Spleen (tissue), 11 donors: ENCODE measurements at regions not wholly inside any gene's neighbourhood (a gene's known extent, or its start where the extent isn't known, plus 50 kb on each side); places are given as distances from the start of the nearest gene placed in this dataset.

Experiments
- DNase-seq: peaks from one replicate; pipeline ENCODE4 v3.0.0-alpha.2; 2020
- H3K27ac ChIP-seq, 8 donors: fragments of 200-600 bp; sonication (generic) in 7 of 8; 1 replicate in 4 of 8; 2 replicates in 4 of 8; pipeline versions ENCODE4 v1.5.0 to v1.8.0; 2016 to 2021; ENCODE audit warnings: inconsistent platforms in 4 of 8, mild to moderate bottlenecking in 4 of 8, moderate library complexity in 1 of 8
- H3K27me3 ChIP-seq, 7 donors: fragments of 200-600 bp; sonication (generic) in 6 of 7; replicated peaks in 1 of 7; 1 replicate in 4 of 7; 2 replicates in 3 of 7; pipeline versions ENCODE4 v1.5.0 to v1.8.0; 2016 to 2021; ENCODE audit warnings: inconsistent platforms in 3 of 7, mild to moderate bottlenecking in 1 of 7
- H3K36me3 ChIP-seq, 6 donors: fragments of 200-600 bp; sonication (generic) in 5 of 6; 1 replicate in 4 of 6; 2 replicates in 2 of 6; pipeline versions ENCODE4 v1.5.0 to v1.8.0; 2016 to 2021; ENCODE audit warnings: inconsistent platforms in 2 of 6
- H3K4me1 ChIP-seq, 6 donors: fragments of 200-600 bp; sonication (generic) in 5 of 6; 1 replicate in 3 of 6; 2 replicates in 3 of 6; pipeline versions ENCODE4 v1.5.0 to v1.8.0; 2016 to 2021; ENCODE audit warnings: inconsistent platforms in 3 of 6
- H3K4me3 ChIP-seq, 8 donors: fragments of 200-600 bp; sonication (generic) in 7 of 8; 1 replicate in 4 of 8; 2 replicates in 4 of 8; pipeline versions ENCODE4 v1.5.0 to v1.8.0; 2016 to 2021; ENCODE audit warnings: inconsistent platforms in 4 of 8, mild to moderate bottlenecking in 4 of 8, moderate library complexity in 2 of 8
- H3K9me3 ChIP-seq, 8 donors: fragments of 200-600 bp; sonication (generic) in 7 of 8; 1 replicate in 4 of 8; 2 replicates in 4 of 8; pipeline versions ENCODE4 v1.5.0 to v1.8.0; 2016 to 2021; ENCODE audit warnings: inconsistent platforms in 4 of 8
- CTCF ChIP-seq, 11 experiments: fragments of 200-600 bp in 7 of 11; fragments of 450-650 bp in 4 of 11; sonication (generic) in 4 of 11; IDR thresholded peaks in 8 of 11; conservative IDR thresholded peaks in 3 of 11; 1 replicate in 7 of 11; 2 replicates in 4 of 11; pipeline versions ENCODE4 v1.4.0 to v1.8.0; 2016 to 2021; ENCODE audit warnings: antibody characterized with exemption in 11 of 11, inconsistent platforms in 4 of 11, mild to moderate bottlenecking in 1 of 11
- POLR2A ChIP-seq, 3 donors: fragments of 450-650 bp; IDR thresholded peaks; one replicate each; pipeline ENCODE4 v1.5.1; 2017; ENCODE audit warnings: antibody characterized with exemption in 3 of 3, mild to moderate bottlenecking in 1 of 3
- POLR2AphosphoS5 ChIP-seq, 3 donors: sonication (generic); formaldehyde crosslinking; IDR thresholded peaks; one replicate each; pipeline ENCODE4 v1.5.1; 2017; ENCODE audit warnings: antibody characterized with exemption in 3 of 3
- WGBS, 5 donors: extraction: QIAGEN DNeasy Blood & Tissue Kit in 3 of 5; methylation state at CpG; one replicate each; pipeline versions ENCODE4 v1.1.5 to v1.1.7; 2013 to 2018; 5-methylcytosine and 5-hydroxymethylcytosine counted together
- intact Hi-C: fragments of 100-400 bp; cut with DNase I; formaldehyde crosslinking; loops from one replicate; pipeline ENCODE4 v1.15.0; 2023; ENCODE audit warnings: low total_unique reads
- donor health status: healthy with polysubstance abuse.
- donor health status: DM: no; HTN: no; CAD: no; lungs with moderate emphysema.
- donor health status: DM: no; HTN: no; CAD: no.
- donor health status: Bipolar disorder and iron deficiency.
- donor health status: healthy.
- donor health status: DM: no; HTN: no; CAD: no.
- donor health status: DM: yes; HTN: yes; CAD: no.

GRCh38 chr7:119838444-119838843, 434.5 kb upstream of the KCND2 start:
- Histone ChIP-seq H3K36me3 (no peaks in the 10 kb centered on the region), H3K4me1 (no peaks in the 10 kb centered on the region), H3K27me3 (no peaks in the 10 kb centered on the region), H3K27ac (no peak overlapping the region), H3K4me3 (no peak overlapping the region), H3K9me3 (peaks cover 0 to 55% (median 34%) of the 10 kb centered on the region in 8 donors)
- 89 to 95% (median 91%) methylated on average over 6 of the region's 6 CpGs for WGBS, 5 donors
- no peak for DNase-seq
- intact Hi-C loops: no loop called here
- no peak for TF ChIP-seq POLR2AphosphoS5 (IDR thresholded peaks at IDR 0.05)
- TF ChIP-seq POLR2A (IDR thresholded peaks at IDR 0.05): no peak
- no peak for TF ChIP-seq CTCF (IDR thresholded peaks at IDR 0.05 in 8 of 11, conservative IDR thresholded peaks at IDR 0.05 in 3 of 11)

- TF ChIP-seq CTCF (IDR thresholded peaks at IDR 0.05 in 8 of 11, conservative IDR thresholded peaks at IDR 0.05 in 3 of 11) (no peak), POLR2A (IDR thresholded peaks at IDR 0.05) (no peak), POLR2AphosphoS5 (IDR thresholded peaks at IDR 0.05) (no peak)
- H3K27ac ChIP-seq: no peak overlapping the region
- DNase-seq: no peak
- WGBS, 5 donors: 32 to 53% (median 41%) methylated on average over 1 of the region's 1 CpG
- H3K4me3 ChIP-seq: no peak overlapping the region
- intact Hi-C loops: no loop called here
- H3K4me1 ChIP-seq: no peaks in the 10 kb centered on the region
- no peaks in the 10 kb centered on the region for H3K36me3 ChIP-seq
- no peaks in the 10 kb centered on the region for H3K27me3 ChIP-seq
- peaks cover 0 to 57% (median 34%) of the 10 kb centered on the region in 8 donors for H3K9me3 ChIP-seq
Observed at GRCh38 chr7:119842337-119842736, 430.6 kb upstream of the KCND2 start.

GRCh38 chr7:119842786-119843185, 430.2 kb upstream of the KCND2 start:
- 50 to 65% (median 56%) methylated on average over 1 of the region's 1 CpG for WGBS, 5 donors
- intact Hi-C loops: no loop called here
- no peak for DNase-seq

GRCh38 chr7:119861385-119861784, 411.6 kb upstream of the KCND2 start:
- intact Hi-C loops: no loop called here
- Histone ChIP-seq H3K4me1 (no peaks in the 10 kb centered on the region), H3K4me3 (no peak overlapping the region), H3K9me3 (peaks cover 0 to 14% (median 2%) of the 10 kb centered on the region in 8 donors), H3K27ac (no peak overlapping the region), H3K27me3 (no peaks in the 10 kb centered on the region), H3K36me3 (no peaks in the 10 kb centered on the region)
- no peak for TF ChIP-seq CTCF (IDR thresholded peaks at IDR 0.05 in 8 of 11, conservative IDR thresholded peaks at IDR 0.05 in 3 of 11)
- DNase-seq: no peak

More at GRCh38 chr7:119842786-119843185, 430.2 kb upstream of the KCND2 start:
- peaks cover 0 to 55% (median 33%) of the 10 kb centered on the region in 8 donors for H3K9me3 ChIP-seq
- H3K27ac ChIP-seq: no peak overlapping the region
- no peak overlapping the region for H3K4me3 ChIP-seq
- no peaks in the 10 kb centered on the region for H3K4me1 ChIP-seq
- no peaks in the 10 kb centered on the region for H3K36me3 ChIP-seq
- TF ChIP-seq POLR2AphosphoS5 (IDR thresholded peaks at IDR 0.05) (no peak), CTCF (IDR thresholded peaks at IDR 0.05 in 8 of 11, conservative IDR thresholded peaks at IDR 0.05 in 3 of 11) (no peak), POLR2A (IDR thresholded peaks at IDR 0.05) (no peak)
- no peaks in the 10 kb centered on the region for H3K27me3 ChIP-seq
